Activated CD4-positive, alpha-beta T cell treated with anti-CD3 and anti-CD28 coated beads, Interleukin-2, amount 50 U/mL, for 48 hours (primary cell): ENCODE measurements at regions not wholly inside any gene's neighbourhood (a gene's known extent, or its start where the extent isn't known, plus 50 kb on each side); places are given as distances from the start of the nearest gene placed in this dataset.
"Not testable (repeated sequence)": the region's sequence is repeated elsewhere in the genome, so short reads cannot be mapped to it uniquely, and the experiment has no call there.

ENCODE experiments used
- DNase-seq, 2 experiments: peaks; one replicate each; pipeline ENCODE4 v3.0.0-alpha.2; 2020

DNA sequence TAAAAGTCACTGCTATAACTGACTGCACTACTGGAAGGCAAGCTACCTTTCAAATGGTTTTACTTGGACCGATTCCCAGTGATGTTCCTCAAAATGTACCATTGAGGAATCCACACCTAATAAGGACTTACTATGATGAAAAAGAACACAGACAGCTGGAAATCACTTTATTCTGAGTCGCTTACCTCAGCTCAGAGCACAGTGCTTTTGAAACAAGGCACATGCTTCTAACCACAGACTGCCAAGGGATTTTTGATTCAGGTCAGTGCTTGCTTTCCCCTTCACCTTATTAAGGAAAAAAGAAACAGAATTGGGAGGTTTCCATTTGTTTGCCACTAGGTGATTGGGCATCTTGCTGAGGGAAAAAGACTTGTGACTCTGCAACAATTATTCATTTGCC is 707.5 kb upstream of the FSHR start:
- DNase-seq = no peak

DNA sequence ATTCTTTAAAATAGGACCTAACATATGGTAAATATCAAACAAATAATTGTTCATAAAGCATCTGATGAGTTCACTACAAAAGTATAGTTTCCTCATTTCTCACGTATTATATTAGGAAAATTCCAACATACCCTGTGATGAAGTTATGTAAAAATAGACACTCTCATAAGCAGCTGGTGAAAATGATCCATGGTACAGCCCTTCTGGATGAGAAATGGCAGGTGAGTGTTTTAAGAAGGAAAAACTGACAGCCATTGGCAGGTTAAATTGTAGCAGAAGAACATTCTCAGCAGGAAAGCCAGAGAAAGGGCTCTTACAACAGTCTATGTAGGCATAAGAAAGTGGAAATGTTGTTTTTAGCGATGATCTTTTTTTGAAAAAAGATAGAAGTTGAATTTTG is 706.5 kb upstream of the FSHR start:
- no peak for DNase-seq

DNA sequence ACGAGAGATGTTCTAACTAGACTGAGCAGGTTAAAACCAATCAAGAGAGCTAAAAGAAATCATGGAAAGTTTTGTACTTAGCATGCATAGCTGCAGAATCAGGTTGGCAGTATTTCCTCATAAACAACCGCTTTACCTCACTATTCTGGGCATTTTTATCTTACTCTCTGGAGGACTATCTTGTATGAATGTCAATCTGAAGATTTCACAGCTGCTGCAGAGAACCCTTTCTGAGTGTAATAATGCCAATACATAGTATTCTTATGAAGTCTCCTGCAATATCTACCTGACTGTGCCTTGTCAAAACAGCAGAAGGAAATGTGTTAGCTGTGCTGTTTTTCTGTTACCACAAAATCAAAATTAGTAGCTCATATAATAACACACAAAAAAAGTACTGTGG is 705.9 kb upstream of the FSHR start:
- no peak for DNase-seq

DNA sequence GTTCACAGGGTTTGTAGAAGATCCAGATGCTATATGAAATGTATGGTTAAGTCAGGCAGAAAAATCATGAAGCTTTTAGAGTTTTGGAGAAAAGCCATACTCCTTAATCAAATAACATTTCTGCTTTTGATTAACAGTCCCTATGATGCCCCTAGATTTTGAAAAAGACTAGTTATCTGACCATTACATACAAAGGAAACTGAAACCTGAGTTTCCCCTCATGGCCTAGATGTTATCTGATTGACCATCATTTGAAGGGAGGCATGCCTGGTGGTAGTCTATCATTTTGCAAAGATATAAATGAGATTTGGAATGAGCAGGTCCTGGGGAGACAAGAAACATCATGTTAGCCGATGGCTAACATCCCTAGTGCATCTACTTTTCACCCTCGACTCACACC is 704.3 kb upstream of the FSHR start:
- DNase-seq = no peak

DNA sequence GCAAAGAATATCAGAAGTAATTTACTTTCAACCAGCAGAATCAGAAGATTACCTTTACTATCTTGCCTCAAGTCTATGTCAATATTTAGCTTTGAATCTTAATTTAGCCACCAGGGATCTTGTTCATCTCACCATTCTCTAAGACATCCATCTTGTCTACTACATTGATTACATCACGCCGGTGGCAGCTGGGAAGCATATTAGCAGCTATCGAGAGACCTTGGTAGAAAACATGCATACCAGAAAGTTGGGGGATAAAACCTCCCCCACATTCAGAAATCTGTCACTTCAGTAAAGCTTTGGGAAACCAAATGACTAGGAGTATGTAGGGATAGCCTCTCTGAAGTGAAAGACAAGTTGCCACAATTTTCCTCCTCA is 703.8 kb upstream of the FSHR start:
- no peak for DNase-seq

DNA sequence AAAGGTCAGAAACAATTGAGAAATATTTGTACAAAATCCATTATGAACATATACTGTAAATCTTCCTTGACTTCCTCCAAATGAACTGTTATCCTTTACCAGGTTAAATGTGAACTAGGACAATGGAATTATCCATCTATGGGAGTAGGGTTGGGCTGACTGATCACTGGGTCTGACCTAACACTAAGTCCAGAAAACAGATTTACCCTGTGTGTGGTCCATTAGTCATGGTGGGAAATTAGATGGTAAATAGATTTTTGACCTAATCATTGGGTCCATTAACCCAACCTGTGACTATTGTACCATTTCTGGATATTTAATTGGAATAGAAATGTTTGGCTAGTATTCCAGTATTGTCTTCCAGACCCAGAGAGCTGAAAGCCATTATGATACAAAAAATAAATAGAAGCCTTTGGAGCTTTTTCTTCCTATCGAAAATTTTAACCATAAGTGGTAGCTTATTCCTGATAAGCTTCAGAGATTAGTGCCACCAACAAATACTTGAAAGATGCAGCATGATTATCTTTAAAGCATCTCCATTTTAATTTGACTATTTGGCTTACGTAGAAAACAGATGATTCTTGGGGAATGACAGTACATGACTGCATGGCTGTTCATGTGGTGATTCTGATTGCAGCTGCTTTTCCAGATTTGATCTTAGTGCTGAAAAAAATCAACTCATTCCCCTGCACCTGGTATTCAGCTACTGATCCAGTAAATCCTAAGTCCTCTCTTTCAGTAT is 703.2 kb upstream of the FSHR start:
- DNase-seq = no peak

DNA sequence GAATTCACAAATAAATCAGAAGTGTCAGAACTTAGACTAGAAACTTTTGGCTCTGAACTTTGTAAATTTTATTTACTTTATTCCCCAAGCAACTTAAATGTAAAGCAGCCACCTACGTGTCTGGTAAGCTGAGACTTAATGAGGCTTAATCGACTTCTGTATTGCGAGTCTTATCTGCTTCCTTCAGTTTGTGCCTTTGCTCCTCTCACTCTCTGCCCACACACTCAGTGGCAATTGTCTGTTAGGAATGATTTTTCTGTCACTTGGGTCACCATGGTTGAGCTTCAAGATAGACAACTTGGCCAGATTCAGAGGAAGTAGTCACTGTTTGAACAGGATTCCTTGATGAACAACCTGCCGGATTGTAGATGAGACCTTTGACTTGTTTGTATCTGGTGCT is 691.4 kb upstream of the FSHR start:
- DNase-seq = no peak

DNA sequence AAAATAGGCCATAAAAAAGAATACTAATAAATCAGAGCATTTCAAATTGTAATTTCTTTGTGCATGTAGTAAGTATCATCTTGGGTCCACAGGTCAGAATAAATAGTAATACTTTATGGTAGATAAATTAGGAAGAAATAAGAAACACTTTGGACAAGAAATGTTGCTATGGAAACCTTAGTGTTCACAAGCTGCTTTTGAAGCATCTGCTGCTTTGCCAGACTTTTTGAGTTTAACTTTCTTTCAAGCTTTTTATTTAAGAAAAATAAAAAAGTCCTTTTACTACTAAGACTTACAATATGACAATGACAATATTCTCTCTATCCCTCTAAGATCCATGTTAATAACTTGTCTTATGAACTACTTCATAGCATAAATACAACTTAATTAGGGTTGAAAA is 690.7 kb upstream of the FSHR start:
- no peak for DNase-seq

DNA sequence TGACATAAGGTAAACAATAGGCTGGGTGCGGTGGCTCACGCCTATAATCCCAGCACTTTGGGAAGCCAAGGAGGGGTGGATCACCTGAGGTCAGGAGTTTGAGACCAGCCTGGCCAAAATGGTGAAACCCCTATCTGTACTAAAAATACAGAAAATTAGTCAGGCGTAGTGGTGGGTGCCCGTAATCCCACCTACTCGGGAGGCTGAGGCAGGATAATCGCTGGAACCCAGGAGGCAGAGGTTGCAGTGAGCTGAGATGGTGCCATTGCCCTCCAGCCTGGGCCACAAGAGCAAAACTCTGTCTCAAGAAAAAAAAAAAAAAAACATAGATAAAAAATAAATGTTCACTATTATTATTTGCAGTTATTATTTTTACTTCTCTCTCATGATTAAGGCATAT is 689.8 kb upstream of the FSHR start:
- not testable (repeated sequence) for DNase-seq

DNA sequence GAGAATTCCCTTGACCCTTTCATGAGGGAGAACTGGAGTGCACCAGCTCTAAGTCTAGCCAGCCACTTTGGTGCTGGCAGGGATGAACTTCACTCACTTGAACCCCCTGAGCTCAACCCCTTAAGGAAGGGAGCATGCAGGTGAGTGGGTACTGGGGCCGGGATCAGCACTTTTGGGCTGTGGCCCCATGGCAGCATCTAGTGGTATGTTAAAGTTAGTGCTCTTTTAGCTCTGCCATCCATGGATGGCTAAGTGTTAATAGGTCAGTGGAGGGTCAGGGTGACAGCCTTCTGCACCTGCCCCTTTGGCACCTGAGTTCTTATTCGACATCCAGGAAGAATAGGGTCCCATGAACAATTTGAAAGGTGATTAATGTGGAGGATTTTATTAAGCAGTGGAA is 689.0 kb upstream of the FSHR start:
- no peak for DNase-seq

DNA sequence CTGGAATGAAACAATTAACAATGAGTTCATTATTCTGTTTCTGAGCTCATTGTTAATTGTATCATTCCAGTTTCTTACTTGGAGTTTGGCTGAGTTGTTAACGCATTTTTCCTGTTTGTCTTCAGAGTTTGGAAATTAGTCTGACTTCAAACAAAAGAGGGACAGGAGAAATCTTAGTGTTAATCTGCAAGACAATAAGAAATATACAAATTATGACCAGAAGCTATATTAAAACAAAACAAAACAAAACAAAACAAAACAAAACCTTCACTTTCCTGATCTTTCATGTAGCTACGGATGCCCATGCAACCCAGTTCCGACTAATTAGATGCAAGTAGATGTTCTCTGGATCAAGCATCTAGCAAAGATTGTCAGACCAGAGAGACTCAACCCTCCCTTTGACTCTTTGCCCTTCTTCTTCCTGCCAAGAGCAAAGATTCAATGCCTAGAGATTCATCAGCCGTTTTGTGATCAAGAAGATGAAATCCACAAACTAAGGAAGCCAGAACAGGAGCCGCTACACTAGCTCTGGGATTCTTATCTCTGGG is 686.2 kb upstream of the FSHR start:
- no peak for DNase-seq

DNA sequence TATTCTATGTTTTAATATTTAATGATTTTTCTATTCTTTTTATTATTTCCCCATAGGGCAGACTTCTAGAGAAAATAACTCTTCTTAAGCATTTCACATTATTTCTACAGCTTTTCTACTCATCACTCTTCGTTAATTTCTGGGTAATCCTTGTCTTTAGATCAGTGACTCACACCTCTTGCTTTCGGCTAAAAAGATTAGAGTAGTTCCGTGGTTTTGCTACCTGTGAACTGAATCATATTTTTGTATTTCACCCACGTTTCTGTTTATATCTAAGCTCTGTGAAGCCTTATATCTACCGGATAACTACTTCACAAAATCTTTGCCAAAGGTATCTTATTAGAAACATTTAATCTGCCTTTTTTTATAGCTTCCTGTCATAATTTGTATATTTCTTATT is 685.5 kb upstream of the FSHR start:
- no peak for DNase-seq

DNA sequence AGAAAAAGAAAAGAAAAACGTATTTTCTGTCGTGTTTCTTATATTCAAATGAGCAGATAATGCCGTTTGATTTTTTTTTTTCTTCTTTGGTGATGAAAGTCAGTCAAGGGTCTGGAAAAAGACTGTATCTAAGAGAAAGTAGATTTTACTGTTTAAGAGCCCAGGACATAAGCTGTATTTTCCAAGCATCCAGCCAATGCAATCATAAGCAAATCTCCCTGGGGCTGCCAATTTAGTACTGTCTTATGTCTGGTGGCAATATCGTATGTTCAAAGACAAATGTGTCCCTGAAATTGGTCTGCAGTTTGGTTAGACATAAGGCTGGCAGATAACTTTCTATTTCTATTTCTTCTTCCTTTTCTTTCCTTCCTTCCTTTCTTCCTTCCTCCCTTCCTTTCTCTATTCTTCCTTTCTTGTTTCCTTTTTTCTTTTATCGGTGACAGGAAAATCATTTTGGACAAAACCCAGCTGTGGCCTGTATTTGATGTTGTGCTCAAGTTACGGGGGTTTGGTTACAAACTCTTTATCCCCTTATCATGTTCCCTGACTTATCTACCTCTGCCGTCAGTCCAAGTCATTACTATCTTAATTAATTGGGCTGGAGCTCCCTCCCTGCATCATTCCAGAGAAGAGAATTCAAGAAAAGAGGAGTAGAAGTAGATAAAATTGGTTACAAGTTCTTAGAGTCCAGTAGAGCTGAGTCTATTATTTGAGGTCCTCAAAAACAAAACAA is 683.4 kb upstream of the FSHR start:
- DNase-seq = no peak

DNA sequence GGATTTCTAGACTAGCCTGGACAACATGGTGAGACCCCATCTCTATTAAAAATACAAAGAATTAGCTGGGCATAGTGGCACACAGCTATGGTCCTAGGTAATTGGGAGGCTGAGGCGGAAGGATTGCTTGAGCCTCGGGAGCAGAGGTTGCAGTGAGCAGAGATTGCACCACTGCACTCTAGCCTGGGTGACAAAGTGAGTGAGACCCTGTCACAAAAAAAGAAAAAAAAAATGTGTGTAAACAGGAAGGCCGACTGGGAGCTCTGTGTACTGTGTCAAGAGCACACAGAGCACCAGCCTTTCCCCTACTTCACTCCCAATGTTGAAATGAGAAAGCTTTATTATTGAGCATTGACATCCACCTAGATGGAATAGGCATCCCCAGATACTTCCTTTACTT is 681.7 kb upstream of the FSHR start:
- DNase-seq = no peak

DNA sequence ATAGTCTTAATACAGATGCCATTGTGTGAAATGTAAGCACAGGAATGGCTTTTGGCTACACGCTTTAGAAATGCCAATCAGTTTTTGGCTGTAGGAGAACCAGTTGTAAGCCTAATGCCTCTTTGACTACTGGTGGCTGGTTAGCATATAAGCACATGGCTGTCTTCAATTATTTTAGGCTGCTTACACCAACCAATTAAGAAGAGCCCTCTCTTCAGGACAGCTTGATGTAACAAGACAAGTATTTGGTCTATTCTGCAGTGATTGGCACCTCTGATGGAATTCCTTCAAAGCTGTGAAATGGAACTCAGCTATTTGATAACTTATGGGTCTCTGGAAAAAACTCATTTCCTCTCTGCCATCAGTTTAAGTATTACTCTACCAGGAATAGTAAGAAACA is 680.1 kb upstream of the FSHR start:
- DNase-seq = no peak

DNA sequence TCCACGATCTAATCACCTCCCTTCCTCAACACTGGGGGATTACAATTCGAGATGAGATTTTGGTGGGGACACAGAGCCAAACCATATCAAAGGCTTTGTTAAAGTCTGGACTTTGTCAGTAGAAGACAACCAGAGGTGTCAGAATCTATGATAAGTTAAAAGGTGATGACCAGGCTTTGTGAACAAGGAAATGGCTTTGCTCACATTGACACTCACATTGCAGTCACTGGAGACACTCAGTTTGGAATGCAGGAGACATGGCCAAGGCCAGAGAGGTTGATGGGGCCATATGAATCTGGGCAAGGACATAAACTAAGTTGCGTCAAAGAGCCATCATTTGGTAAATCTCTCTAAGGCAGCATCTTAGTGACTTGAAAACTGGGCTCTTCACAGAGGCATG is 678.2 kb upstream of the FSHR start:
- DNase-seq = no peak

DNA sequence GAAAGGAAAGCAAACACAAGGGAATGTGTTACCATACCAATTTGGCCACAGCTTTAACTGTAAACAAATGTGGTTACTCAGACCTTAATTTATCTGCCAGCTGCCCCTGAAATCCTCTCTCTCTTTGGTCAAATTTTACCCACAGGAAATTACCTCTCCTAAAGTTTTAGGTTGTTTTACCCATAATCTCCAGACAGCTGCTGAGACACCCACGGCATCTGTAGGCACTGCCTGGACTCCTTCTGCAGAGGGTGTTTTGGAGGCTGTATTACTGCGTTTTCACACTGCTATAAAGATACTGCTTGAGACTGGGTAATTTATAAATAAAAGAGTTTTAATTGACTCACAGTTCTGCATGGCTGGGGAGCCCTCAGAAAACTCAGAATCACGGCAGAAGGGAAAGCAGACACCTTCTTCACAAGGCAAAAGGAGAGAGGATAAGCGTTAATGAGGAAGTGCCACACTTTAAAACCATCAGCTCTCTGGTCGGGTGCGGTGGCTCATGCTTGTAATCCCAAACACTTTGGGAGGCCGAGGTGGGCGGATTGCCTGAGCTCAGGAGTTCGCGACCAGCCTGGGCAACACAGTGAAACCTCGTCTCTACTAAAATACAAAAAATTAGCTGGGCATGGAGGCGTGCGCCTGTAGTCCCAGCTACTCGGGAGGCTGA is 677.5 kb upstream of the FSHR start:
- DNase-seq = no peak

DNA sequence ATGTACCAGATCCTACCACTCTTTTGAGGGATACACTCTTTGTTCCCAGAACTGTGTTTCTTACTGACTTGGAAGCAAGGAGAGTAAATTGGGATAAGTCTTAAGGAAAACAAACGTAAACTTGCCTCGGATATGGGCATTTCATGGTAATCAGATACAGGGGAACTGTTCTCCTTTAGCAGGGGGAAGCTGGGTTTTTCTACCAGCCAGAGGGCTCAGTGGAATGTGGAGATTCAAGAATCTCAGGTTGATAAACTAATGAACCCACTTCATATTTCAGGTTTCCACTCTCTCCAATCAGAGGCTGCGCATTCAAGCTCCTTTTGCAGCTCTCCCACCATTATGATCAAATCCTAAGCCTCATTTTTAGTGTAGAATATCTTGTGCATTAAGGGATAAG is 676.5 kb upstream of the FSHR start:
- no peak for DNase-seq

DNA sequence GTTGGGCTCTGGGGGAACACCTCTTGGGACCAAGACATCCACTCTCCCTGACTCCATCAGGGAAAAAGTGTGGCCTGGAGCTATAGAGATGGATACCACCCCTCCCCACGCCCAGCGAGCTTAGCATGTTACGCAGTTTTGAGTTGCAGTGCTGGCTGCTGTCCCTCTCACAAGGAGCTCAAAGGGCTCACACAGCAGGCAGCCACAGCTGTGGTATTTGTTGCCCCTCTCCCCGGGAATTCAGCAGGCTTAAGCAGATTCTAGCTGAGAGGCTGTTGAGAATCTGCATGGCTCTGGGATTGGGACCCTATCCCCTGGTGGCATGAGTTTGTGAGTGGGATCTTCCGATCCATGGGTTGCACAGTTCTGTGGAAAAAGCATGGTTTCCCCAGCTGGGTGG is 673.1 kb upstream of the FSHR start:
- no peak for DNase-seq

DNA sequence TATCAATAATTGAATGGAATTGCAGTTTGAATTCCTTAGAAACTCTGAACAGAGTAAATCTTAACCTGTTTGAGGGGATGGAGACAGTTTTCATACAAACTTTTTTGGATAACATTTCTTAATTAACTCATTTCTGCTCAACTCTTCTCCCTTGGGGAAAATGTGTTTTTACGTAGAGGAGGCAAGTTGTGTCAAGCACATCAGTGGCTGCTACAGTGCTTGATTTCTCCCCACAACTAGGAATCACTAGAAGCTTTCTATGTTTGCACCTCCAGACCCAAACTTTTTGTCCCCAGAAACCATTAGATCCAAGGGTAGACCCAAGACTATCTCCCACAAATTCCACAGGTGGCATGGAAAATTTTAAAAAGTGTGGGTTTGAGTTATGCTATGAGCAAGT is 658.9 kb upstream of the FSHR start:
- DNase-seq = no peak

DNA sequence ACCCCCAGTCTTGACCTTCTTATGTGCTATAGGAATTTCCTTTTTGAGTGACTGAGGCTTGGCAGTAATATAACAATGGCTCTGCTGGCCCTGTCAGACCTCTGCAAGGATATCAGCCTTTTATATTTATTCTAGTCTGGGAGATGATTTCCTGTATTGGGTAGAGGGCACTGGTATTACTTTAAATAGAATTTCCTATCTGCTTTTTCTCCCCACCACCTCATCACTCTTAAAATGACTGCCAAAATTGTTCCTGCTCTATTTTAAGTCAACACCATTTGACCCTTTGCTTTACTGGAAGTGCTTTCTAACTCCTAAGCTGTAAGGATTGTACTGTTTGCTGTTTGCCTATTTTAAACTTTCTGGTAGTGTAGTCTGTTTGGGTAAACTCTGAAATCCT is 658.4 kb upstream of the FSHR start:
- no peak for DNase-seq

DNA sequence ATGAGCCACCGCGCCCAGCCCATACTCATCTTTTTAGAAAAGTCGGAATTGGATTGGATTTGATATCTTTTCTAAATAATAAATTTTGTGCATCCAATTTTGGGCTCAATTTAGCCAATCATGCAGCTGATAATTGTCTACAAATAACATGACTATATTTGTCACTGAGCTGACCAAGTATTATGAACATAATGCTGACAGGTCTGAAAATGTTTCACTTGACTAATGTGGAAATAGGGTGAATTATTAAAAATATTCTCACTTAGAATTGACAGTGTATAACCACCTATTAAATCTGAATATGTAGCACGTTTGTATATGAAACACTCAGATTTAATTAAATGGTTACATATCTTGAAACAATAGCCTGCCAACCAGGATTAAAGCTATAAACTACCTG is 657.2 kb upstream of the FSHR start:
- no peak for DNase-seq

DNA sequence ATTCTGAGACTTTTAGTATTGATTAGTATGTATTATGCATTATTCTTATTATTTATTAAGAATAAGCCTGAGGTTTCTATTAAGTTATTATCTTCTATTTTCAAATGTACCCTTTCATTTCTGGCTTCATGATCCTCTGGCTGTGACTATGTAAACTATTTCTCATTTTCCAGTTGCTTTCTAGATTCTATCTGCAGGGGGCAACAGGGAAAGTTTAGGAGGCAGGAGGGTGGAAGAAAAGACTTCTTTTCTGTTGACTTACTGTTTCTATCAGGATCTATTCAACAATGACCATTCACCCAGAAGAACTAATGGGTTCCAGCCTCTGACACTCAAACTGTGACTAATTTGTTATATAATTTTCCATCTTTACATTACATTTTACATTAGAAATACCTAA is 653.4 kb upstream of the FSHR start:
- DNase-seq = no peak

DNA sequence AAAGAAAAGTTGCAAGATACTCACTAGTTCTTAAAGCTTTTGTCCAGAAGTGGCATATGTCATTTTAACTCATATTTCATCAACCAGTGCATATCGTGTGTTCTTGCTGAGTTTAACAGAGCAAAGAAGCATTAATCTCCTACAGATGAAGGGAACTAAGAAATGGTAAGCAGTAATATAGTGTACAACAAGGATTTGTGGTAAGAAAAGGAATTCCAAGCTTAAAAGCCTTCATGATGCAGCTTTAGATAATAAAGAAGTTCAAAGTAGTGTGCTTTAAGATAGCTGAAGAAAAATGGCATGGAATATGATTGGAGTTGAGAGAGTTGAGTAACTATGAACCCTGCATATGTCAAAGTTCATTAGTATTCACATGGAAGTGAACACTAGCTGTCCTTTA is 649.8 kb upstream of the FSHR start:
- DNase-seq = no peak
